ENCODE measurements at regions not wholly inside any gene's neighbourhood (a gene's known extent, or its start where the extent isn't known, plus 50 kb on each side); places are given as distances from the start of the nearest gene placed in this dataset.

GRCh38 chr10:81514811-81515210 lies 360.2 kb upstream of the NRG3 start:
- Histone ChIP-seq H3K27ac (replicated peaks) (no peak overlapping the region), H3K27me3 (ENCODE audit: low read depth) (no peaks in the 10 kb centered on the region), H3K9me3 (replicated peaks) (peaks cover 15% of the 10 kb centered on the region), H3K4me3 (no peak overlapping the region), H3K36me3 (no peaks in the 10 kb centered on the region), H3K4me1 (no peaks in the 10 kb centered on the region)
- TF ChIP-seq, protein P1, sequence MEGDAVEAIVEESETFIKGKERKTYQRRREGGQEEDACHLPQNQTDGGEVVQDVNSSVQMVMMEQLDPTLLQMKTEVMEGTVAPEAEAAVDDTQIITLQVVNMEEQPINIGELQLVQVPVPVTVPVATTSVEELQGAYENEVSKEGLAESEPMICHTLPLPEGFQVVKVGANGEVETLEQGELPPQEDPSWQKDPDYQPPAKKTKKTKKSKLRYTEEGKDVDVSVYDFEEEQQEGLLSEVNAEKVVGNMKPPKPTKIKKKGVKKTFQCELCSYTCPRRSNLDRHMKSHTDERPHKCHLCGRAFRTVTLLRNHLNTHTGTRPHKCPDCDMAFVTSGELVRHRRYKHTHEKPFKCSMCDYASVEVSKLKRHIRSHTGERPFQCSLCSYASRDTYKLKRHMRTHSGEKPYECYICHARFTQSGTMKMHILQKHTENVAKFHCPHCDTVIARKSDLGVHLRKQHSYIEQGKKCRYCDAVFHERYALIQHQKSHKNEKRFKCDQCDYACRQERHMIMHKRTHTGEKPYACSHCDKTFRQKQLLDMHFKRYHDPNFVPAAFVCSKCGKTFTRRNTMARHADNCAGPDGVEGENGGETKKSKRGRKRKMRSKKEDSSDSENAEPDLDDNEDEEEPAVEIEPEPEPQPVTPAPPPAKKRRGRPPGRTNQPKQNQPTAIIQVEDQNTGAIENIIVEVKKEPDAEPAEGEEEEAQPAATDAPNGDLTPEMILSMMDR (IDR thresholded peaks at IDR 0.05; ENCODE audit: borderline replicate concordance): no peak
- DNase-seq: no peak
- intact Hi-C loops (cut with micrococcal nuclease): no loop called here

DNA sequence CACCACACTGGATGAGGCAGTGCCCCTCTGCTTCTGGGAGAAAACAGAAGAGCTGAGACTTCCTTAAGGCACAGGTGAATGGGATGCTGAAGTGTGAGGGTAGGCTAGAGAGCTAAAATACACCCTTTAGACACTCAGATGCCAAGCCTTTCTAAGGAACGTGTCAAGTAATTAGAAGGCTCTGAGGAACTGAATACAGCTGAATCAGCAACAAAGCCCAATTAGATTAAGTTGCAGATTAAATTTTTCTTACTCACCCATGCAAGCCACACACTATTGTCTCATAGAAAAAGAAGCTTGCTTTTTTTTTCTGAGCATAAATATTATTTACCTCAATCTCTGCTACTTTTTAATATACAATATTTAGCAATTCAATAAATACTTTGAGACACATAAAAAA lies 354.3 kb upstream of the NRG3 start:
- intact Hi-C loops (cut with micrococcal nuclease): no loop called here
- Histone ChIP-seq H3K27ac (replicated peaks) (no peak overlapping the region), H3K36me3 (no peaks in the 10 kb centered on the region), H3K9me3 (replicated peaks) (no peaks in the 10 kb centered on the region), H3K27me3 (ENCODE audit: low read depth) (no peaks in the 10 kb centered on the region), H3K4me1 (no peaks in the 10 kb centered on the region), H3K4me3 (no peak overlapping the region)
- TF ChIP-seq, protein P1 (IDR thresholded peaks at IDR 0.05; ENCODE audit: borderline replicate concordance): no peak
- no peak for DNase-seq

GRCh38 chr10:81524467-81524866 lies 350.5 kb upstream of the NRG3 start:
- no peak overlapping the region for H3K27ac ChIP-seq (replicated peaks)
- no peak for DNase-seq
- intact Hi-C loops (cut with micrococcal nuclease): no loop called here
- H3K9me3 ChIP-seq (replicated peaks): peaks cover 3% of the 10 kb centered on the region
- H3K27me3 ChIP-seq (ENCODE audit: low read depth): no peaks in the 10 kb centered on the region
- TF ChIP-seq, protein P1 (IDR thresholded peaks at IDR 0.05; ENCODE audit: borderline replicate concordance): no peak
- no peaks in the 10 kb centered on the region for H3K4me1 ChIP-seq
- no peak overlapping the region for H3K4me3 ChIP-seq
- H3K36me3 ChIP-seq: no peaks in the 10 kb centered on the region

DNA sequence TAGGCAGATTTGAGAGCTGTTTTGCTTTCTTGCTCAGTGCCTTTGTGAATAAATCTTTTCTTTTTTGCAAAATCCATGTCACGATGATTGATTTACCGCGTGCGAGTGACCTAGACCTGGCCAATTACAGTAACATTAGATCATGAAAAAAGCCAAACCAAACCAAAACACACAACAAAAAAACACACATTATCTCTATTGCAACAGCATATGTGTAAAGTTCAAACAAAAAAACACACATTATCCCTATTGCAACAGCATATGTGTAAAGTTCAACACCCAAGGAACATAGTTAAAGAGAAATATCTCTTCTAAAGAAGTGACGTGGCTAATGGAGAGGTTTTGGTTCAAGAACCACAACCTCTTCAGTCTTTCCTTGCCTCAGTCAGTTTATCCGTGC lies 342.6 kb upstream of the NRG3 start:
- no peak overlapping the region for H3K27ac ChIP-seq (replicated peaks)
- TF ChIP-seq, protein P1 (IDR thresholded peaks at IDR 0.05; ENCODE audit: borderline replicate concordance): no peak
- DNase-seq: no peak
- H3K36me3 ChIP-seq: no peaks in the 10 kb centered on the region
- no peak overlapping the region for H3K4me3 ChIP-seq
- intact Hi-C loops (cut with micrococcal nuclease): no loop called here
- H3K4me1 ChIP-seq: no peaks in the 10 kb centered on the region
- H3K27me3 ChIP-seq (ENCODE audit: low read depth): no peaks in the 10 kb centered on the region
- peaks cover 5% of the 10 kb centered on the region for H3K9me3 ChIP-seq (replicated peaks)

- no peak overlapping the region for H3K4me3 ChIP-seq
- peaks cover 19% of the 10 kb centered on the region for H3K9me3 ChIP-seq (replicated peaks)
- DNase-seq: no peak
- H3K4me1 ChIP-seq: no peaks in the 10 kb centered on the region
- TF ChIP-seq, protein P1 (IDR thresholded peaks at IDR 0.05; ENCODE audit: borderline replicate concordance): no peak
- no peak overlapping the region for H3K27ac ChIP-seq (replicated peaks)
- H3K27me3 ChIP-seq (ENCODE audit: low read depth): no peaks in the 10 kb centered on the region
- no peaks in the 10 kb centered on the region for H3K36me3 ChIP-seq
- intact Hi-C loops (cut with micrococcal nuclease): no loop called here
Observed at GRCh38 chr10:81534991-81535390, 340.0 kb upstream of the NRG3 start.

DNA sequence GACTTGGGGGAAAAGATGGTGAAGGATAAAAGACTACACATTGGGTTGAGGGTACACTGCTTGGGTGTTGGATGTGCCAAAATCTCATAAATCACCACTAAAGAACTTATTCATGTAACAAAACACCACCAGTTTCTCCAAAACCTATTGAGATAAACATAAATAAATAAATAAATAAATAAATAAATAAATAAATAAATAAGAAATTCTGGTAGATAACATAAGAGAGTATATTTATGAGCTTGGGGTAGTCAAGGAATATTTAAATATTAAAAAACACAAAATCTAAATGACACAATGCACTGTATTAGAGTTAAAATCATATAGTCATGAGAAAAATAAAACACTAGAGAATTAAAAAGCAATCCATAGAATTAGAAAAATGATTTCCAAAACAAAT lies 333.5 kb upstream of the NRG3 start:
- Histone ChIP-seq H3K4me3 (no peak overlapping the region), H3K36me3 (no peaks in the 10 kb centered on the region), H3K4me1 (no peaks in the 10 kb centered on the region), H3K27me3 (ENCODE audit: low read depth) (no peaks in the 10 kb centered on the region), H3K27ac (replicated peaks) (no peak overlapping the region), H3K9me3 (replicated peaks) (peaks cover 33% of the 10 kb centered on the region)
- TF ChIP-seq, protein P1 (IDR thresholded peaks at IDR 0.05; ENCODE audit: borderline replicate concordance): no peak
- intact Hi-C loops (cut with micrococcal nuclease): no loop called here
- DNase-seq: no peak
